Brain microvascular endothelial cell (primary cell): ENCODE measurements at regions not wholly inside any gene's neighbourhood (a gene's known extent, or its start where the extent isn't known, plus 50 kb on each side); places are given as distances from the start of the nearest gene placed in this dataset.

Experiments
- DNase-seq: peaks from one replicate; pipeline ENCODE4 v3.0.0-alpha.2; 2020
- H3K27ac ChIP-seq: fragments of 250-450 bp; sonication (Bioruptor Pico); 2 replicates; pipeline ENCODE4 v1.5.1; 2020; ENCODE audit warnings: mild to moderate bottlenecking, moderate library complexity
- H3K27me3 ChIP-seq: fragments of 250-450 bp; sonication (Bioruptor Pico); replicated peaks from 2 replicates; pipeline ENCODE4 v1.5.1; 2020; ENCODE audit warnings: mild to moderate bottlenecking
- H3K36me3 ChIP-seq: fragments of 250-450 bp; sonication (Bioruptor Pico); replicated peaks from 2 replicates; pipeline ENCODE4 v1.5.1; 2020; ENCODE audit warnings: mild to moderate bottlenecking
- H3K4me3 ChIP-seq: 2 replicates; pipeline ENCODE4 v1.5.1; 2011; ENCODE audit warnings: low read depth, mild to moderate bottlenecking, control low read depth, low read length, moderate library complexity
- in situ Hi-C: cut with HindIII; loops from 2 replicates; pipeline ENCODE4 v1.10.0; 2017; ENCODE audit warnings: low sequenced_read_pairs, low pct_ligation_motif_present
- TF ChIP-seq, protein P1 (sequence below): IDR thresholded peaks from 2 replicates; pipeline ENCODE4 v1.5.1; 2011; ENCODE audit warnings: low read depth, mild to moderate bottlenecking, moderate library complexity, low read length, control low read depth, inconsistent platforms; ENCODE audit errors: missing control alignments

DNA sequence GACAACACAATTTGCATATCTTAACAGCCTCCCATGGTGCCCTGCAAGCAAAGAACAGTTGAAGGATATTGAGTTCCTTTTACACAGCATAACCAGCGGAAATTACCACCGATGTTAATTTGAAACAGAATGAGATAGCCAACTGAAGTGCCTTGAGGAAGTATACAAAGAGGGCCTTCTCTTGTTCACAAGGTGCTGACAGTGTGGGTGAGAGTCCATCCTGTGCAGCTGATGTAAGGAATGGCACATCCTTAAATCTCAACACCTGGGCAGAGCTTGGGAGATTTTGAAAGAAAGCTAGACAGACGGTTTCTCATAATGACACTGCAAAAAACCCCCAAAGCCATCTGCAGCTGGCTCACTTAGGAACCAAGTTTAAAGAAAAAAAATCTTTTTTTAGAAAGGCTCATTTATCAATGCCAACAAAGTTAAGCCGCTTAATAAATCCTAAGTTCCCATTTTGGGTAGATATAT is 818.6 kb downstream of the KCNJ2 start:
- in situ Hi-C loops: no loop called here
- DNase-seq: no peak
- H3K4me3 ChIP-seq: no peak overlapping the region
- no peak overlapping the region for H3K27ac ChIP-seq
- H3K36me3 ChIP-seq: no peaks in the 10 kb centered on the region
- TF ChIP-seq, protein P1, sequence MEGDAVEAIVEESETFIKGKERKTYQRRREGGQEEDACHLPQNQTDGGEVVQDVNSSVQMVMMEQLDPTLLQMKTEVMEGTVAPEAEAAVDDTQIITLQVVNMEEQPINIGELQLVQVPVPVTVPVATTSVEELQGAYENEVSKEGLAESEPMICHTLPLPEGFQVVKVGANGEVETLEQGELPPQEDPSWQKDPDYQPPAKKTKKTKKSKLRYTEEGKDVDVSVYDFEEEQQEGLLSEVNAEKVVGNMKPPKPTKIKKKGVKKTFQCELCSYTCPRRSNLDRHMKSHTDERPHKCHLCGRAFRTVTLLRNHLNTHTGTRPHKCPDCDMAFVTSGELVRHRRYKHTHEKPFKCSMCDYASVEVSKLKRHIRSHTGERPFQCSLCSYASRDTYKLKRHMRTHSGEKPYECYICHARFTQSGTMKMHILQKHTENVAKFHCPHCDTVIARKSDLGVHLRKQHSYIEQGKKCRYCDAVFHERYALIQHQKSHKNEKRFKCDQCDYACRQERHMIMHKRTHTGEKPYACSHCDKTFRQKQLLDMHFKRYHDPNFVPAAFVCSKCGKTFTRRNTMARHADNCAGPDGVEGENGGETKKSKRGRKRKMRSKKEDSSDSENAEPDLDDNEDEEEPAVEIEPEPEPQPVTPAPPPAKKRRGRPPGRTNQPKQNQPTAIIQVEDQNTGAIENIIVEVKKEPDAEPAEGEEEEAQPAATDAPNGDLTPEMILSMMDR: no peak
- no peaks in the 10 kb centered on the region for H3K27me3 ChIP-seq

GRCh38 chr17:70988622-70989021 is 819.3 kb downstream of the KCNJ2 start:
- in situ Hi-C loops: no loop called here
- no peak overlapping the region for H3K4me3 ChIP-seq
- DNase-seq: no peak
- no peaks in the 10 kb centered on the region for H3K27me3 ChIP-seq
- H3K27ac ChIP-seq: no peak overlapping the region
- TF ChIP-seq, protein P1: no peak
- H3K36me3 ChIP-seq: no peaks in the 10 kb centered on the region

GRCh38 chr17:70989280-70989679 is 819.9 kb downstream of the KCNJ2 start:
- H3K27ac ChIP-seq: no peak overlapping the region
- in situ Hi-C loops: no loop called here
- no peak for DNase-seq
- H3K27me3 ChIP-seq: no peaks in the 10 kb centered on the region
- H3K4me3 ChIP-seq: no peak overlapping the region
- TF ChIP-seq, protein P1: no peak
- H3K36me3 ChIP-seq: no peaks in the 10 kb centered on the region

- Histone ChIP-seq H3K27me3 (no peaks in the 10 kb centered on the region), H3K4me3 (no peak overlapping the region), H3K27ac (no peak overlapping the region), H3K36me3 (no peaks in the 10 kb centered on the region)
- no peak for DNase-seq
- in situ Hi-C loops: no loop called here
- TF ChIP-seq, protein P1: no peak
These were observed 824.9 kb downstream of the KCNJ2 start for GRCh38 chr17:70994194-70994593.

DNA sequence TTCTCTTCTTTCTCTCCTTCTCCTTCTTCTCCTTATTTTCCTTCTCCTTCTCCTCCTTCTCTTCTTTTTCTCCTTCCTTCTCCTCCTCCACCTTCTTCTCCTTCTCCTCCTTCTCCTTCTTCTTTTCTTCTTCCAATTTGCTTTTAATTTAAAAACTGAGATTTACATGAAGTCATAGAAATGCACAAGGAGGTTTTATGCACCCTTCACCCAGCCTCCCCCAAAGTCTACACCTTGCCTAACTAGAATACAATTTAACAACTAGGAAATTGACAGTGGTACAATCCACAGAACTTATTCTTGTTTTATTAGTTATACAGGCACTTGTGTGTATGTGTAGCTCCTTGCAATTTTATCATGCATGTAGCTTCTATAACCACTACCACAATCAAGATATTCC is 826.7 kb downstream of the KCNJ2 start:
- in situ Hi-C loops: no loop called here
- TF ChIP-seq, protein P1: no peak

DNA sequence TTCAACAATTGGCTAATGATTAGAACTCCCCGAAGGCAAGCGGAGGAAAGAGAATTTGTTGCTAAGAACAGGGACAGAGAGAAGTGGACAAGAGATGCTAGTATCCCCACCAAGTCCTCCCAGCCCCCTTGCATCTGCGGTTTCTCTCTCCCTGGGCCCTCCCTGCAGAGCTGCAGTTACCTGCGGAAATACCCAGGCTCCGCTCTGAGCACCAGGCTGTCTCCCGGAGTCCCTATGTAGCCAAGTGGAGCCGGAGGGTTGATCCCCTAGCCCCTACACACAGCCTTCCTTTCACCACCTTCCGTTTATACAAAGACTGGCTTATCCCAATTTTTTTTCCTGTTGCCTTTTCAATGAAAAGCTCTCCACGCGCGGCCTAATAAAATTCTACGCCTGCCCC is 834.4 kb downstream of the KCNJ2 start:
- no peak for DNase-seq
- TF ChIP-seq, protein P1: no peak
- Histone ChIP-seq H3K4me3 (no peak overlapping the region), H3K36me3 (no peaks in the 10 kb centered on the region), H3K27me3 (no peaks in the 10 kb centered on the region), H3K27ac (no peak overlapping the region)
- in situ Hi-C loops: no loop called here

More for the DNA sequence above, 826.7 kb downstream of the KCNJ2 start:
- Histone ChIP-seq H3K27me3 (no peaks in the 10 kb centered on the region), H3K27ac (no peak overlapping the region), H3K36me3 (no peaks in the 10 kb centered on the region), H3K4me3 (no peak overlapping the region)
- no peak for DNase-seq
